MM.1S (cell line): ENCODE measurements at regions not wholly inside any gene's neighbourhood (a gene's known extent, or its start where the extent isn't known, plus 50 kb on each side); places are given as distances from the start of the nearest gene placed in this dataset.

Experiments
- DNase-seq: peaks from one replicate; pipeline ENCODE4 v3.0.0-alpha.2; 2015
- H2AFZ ChIP-seq: fragments of 300-600 bp; sonication (generic); 2 replicates; pipeline ENCODE4 v1.6.0; 2016; ENCODE audit warnings: antibody characterized with exemption, low read length
- H3F3A ChIP-seq: fragments of 300-600 bp; sonication (generic); 2 replicates; pipeline ENCODE4 v1.6.1; 2016; ENCODE audit warnings: mild to moderate bottlenecking, antibody characterized with exemption, low read length, moderate library complexity, mixed read lengths; ENCODE audit not compliant: insufficient read depth
- H3K27ac ChIP-seq: fragments of 300-600 bp; sonication (generic); 2 replicates; pipeline ENCODE4 v1.5.1; 2016; ENCODE audit warnings: mild to moderate bottlenecking, low read length
- H3K27me3 ChIP-seq: fragments of 300-600 bp; sonication (generic); replicated peaks from 2 replicates; pipeline ENCODE4 v1.6.0; 2016; ENCODE audit warnings: low read length; ENCODE audit not compliant: insufficient read depth
- H3K36me3 ChIP-seq: fragments of 300-600 bp; sonication (generic); replicated peaks from 2 replicates; pipeline ENCODE4 v1.6.1; 2016; ENCODE audit warnings: mild to moderate bottlenecking, low read length, mixed read lengths; ENCODE audit not compliant: insufficient read depth
- H3K4me1 ChIP-seq: fragments of 300-600 bp; sonication (generic); 2 replicates; pipeline ENCODE4 v1.6.1; 2016; ENCODE audit warnings: low read length, mixed read lengths
- H3K4me2 ChIP-seq: fragments of 300-600 bp; sonication (generic); 2 replicates; pipeline ENCODE4 v1.6.0; 2016; ENCODE audit warnings: low read depth, low read length
- H3K4me3 ChIP-seq: fragments of 300-600 bp; sonication (generic); 2 replicates; pipeline ENCODE4 v1.5.1; 2016; ENCODE audit warnings: low read length, mixed read lengths
- H3K79me2 ChIP-seq: fragments of 300-600 bp; sonication (generic); 2 replicates; pipeline ENCODE4 v1.6.1; 2016; ENCODE audit warnings: mixed run types, low read length, mixed read lengths
- H3K9ac ChIP-seq: fragments of 300-600 bp; sonication (generic); 2 replicates; pipeline ENCODE4 v1.6.1; 2016; ENCODE audit warnings: low read length, mixed read lengths
- H3K9me2 ChIP-seq: fragments of 300-600 bp; sonication (generic); replicated peaks from 2 replicates; pipeline ENCODE4 v1.6.1; 2016; ENCODE audit warnings: mild to moderate bottlenecking, low read length, mixed read lengths; ENCODE audit not compliant: insufficient read depth
- H3K9me3 ChIP-seq: fragments of 300-600 bp; sonication (generic); replicated peaks from 2 replicates; pipeline ENCODE4 v1.6.1; 2016; ENCODE audit warnings: mild to moderate bottlenecking, low read length, mixed read lengths; ENCODE audit not compliant: insufficient read depth
- H4K20me1 ChIP-seq: fragments of 300-600 bp; sonication (generic); 2 replicates; pipeline ENCODE4 v1.6.1; 2016; ENCODE audit warnings: mild to moderate bottlenecking, low read length, moderate library complexity, mixed read lengths; ENCODE audit not compliant: insufficient read depth
- EZH2 ChIP-seq: fragments of 300-600 bp; sonication (generic); optimal IDR thresholded peaks from 2 replicates; pipeline ENCODE3; 2017; ENCODE audit warnings: low read depth, mild to moderate bottlenecking, antibody characterized with exemption, low read length, mixed read lengths
- EZH2phosphoT487 ChIP-seq: fragments of 300-600 bp; sonication (generic); IDR thresholded peaks from 2 replicates; pipeline ENCODE4 v1.6.1; 2018; ENCODE audit warnings: antibody characterized with exemption, low read length
- TF ChIP-seq, protein P1 (sequence below): fragments of 300-600 bp; sonication (generic); IDR thresholded peaks from 2 replicates; pipeline ENCODE4 v1.5.1; 2016; ENCODE audit warnings: antibody characterized with exemption, low read length, mixed read lengths

DNA sequence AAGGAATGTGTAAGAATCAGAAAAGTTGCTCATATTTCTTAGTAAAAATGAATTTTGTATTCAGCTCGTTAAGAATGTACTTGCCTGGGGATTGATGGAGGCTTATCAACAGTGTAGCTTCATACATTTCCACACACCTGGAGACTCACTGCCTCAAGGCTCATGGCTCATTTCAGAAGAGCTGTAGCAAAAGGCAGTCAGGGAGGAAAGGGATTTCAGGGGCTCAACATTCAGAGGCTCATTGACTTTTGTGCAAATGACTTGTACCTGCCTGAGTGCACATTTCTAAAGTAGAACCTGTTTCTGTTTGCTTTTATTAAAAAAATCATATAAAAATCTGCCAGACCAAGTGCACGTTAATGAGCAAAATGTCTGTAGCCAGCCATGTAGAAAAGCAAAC, 304.4 kb downstream of the KCNS3 start:
- no peak for DNase-seq
- Histone ChIP-seq H3K79me2 (no peaks in the 10 kb centered on the region), H3F3A (no peaks in the 10 kb centered on the region), H3K9me3 (no peaks in the 10 kb centered on the region), H3K4me1 (no peaks in the 10 kb centered on the region), H3K27me3 (no peaks in the 10 kb centered on the region), H3K4me3 (no peak overlapping the region), H2AFZ (no peak overlapping the region), H4K20me1 (no peaks in the 10 kb centered on the region), H3K27ac (no peak overlapping the region), H3K36me3 (no peaks in the 10 kb centered on the region), H3K4me2 (no peak overlapping the region), H3K9me2 (no peaks in the 10 kb centered on the region), H3K9ac (no peak overlapping the region)
- TF ChIP-seq EZH2 = no peak
- TF ChIP-seq, protein P1, sequence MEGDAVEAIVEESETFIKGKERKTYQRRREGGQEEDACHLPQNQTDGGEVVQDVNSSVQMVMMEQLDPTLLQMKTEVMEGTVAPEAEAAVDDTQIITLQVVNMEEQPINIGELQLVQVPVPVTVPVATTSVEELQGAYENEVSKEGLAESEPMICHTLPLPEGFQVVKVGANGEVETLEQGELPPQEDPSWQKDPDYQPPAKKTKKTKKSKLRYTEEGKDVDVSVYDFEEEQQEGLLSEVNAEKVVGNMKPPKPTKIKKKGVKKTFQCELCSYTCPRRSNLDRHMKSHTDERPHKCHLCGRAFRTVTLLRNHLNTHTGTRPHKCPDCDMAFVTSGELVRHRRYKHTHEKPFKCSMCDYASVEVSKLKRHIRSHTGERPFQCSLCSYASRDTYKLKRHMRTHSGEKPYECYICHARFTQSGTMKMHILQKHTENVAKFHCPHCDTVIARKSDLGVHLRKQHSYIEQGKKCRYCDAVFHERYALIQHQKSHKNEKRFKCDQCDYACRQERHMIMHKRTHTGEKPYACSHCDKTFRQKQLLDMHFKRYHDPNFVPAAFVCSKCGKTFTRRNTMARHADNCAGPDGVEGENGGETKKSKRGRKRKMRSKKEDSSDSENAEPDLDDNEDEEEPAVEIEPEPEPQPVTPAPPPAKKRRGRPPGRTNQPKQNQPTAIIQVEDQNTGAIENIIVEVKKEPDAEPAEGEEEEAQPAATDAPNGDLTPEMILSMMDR = no peak
- TF ChIP-seq EZH2phosphoT487 = no peak

DNA sequence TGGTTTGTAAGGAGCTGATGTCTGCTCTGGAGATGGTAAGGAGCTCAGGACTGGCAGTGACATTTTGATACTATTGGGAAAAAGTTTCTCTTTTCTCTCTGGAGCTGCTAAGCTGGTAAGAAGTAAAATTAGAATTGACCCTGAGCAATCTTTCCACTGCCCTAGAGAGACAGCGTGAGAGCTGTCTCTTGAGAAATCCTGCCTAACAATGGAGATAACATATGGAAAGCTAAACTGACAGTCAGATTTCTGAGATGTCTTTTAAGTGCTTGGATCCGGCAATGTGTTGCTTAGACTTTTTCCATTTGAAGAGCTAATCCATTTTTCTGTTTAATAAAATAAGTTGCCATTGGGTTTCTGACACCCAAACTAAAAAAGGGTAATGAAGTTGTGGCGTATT, 302.4 kb downstream of the KCNS3 start:
- no peak overlapping the region for H3K27ac ChIP-seq
- H3K79me2 ChIP-seq = no peaks in the 10 kb centered on the region
- H3K9ac ChIP-seq = no peak overlapping the region
- no peak overlapping the region for H2AFZ ChIP-seq
- no peaks in the 10 kb centered on the region for H3K4me1 ChIP-seq
- no peaks in the 10 kb centered on the region for H3K9me3 ChIP-seq
- no peaks in the 10 kb centered on the region for H3K9me2 ChIP-seq
- no peak overlapping the region for H3K4me2 ChIP-seq
- no peaks in the 10 kb centered on the region for H3K36me3 ChIP-seq
- DNase-seq = no peak
- H3F3A ChIP-seq = no peaks in the 10 kb centered on the region
- TF ChIP-seq EZH2 = no peak
- TF ChIP-seq, protein P1 = no peak
- no peak for TF ChIP-seq EZH2phosphoT487
- no peak overlapping the region for H3K4me3 ChIP-seq
- H3K27me3 ChIP-seq = no peaks in the 10 kb centered on the region
- no peaks in the 10 kb centered on the region for H4K20me1 ChIP-seq

- TF ChIP-seq, protein P1 = no peak
- TF ChIP-seq EZH2phosphoT487 = no peak
- TF ChIP-seq EZH2 = no peak
- Histone ChIP-seq H3K4me1 (no peaks in the 10 kb centered on the region), H3K27ac (no peak overlapping the region)
Measured at GRCh38 chr2:18180031-18180610, 301.7 kb downstream of the KCNS3 start.

More at GRCh38 chr2:18180031-18180610, 301.7 kb downstream of the KCNS3 start:
- no peak overlapping the region for H3K4me3 ChIP-seq
- H4K20me1 ChIP-seq = no peaks in the 10 kb centered on the region
- no peak overlapping the region for H3K4me2 ChIP-seq
- H3K9me2 ChIP-seq = no peaks in the 10 kb centered on the region
- no peaks in the 10 kb centered on the region for H3K36me3 ChIP-seq
- H3K27me3 ChIP-seq = no peaks in the 10 kb centered on the region
- no peaks in the 10 kb centered on the region for H3F3A ChIP-seq
- no peak overlapping the region for H3K9ac ChIP-seq
- no peak overlapping the region for H2AFZ ChIP-seq
- no peaks in the 10 kb centered on the region for H3K9me3 ChIP-seq
- H3K79me2 ChIP-seq = no peaks in the 10 kb centered on the region
- DNase-seq = no peak
